Brain microvascular endothelial cell (primary cell): ENCODE measurements at regions not wholly inside any gene's neighbourhood (a gene's known extent, or its start where the extent isn't known, plus 50 kb on each side); places are given as distances from the start of the nearest gene placed in this dataset.

Experiments
- DNase-seq: peaks from one replicate; pipeline ENCODE4 v3.0.0-alpha.2; 2020
- H3K27ac ChIP-seq: fragments of 250-450 bp; sonication (Bioruptor Pico); 2 replicates; pipeline ENCODE4 v1.5.1; 2020; ENCODE audit warnings: mild to moderate bottlenecking, moderate library complexity
- H3K27me3 ChIP-seq: fragments of 250-450 bp; sonication (Bioruptor Pico); replicated peaks from 2 replicates; pipeline ENCODE4 v1.5.1; 2020; ENCODE audit warnings: mild to moderate bottlenecking
- H3K36me3 ChIP-seq: fragments of 250-450 bp; sonication (Bioruptor Pico); replicated peaks from 2 replicates; pipeline ENCODE4 v1.5.1; 2020; ENCODE audit warnings: mild to moderate bottlenecking
- H3K4me3 ChIP-seq: 2 replicates; pipeline ENCODE4 v1.5.1; 2011; ENCODE audit warnings: low read depth, mild to moderate bottlenecking, control low read depth, low read length, moderate library complexity
- CTCF ChIP-seq: IDR thresholded peaks from 2 replicates; pipeline ENCODE4 v1.5.1; 2011; ENCODE audit warnings: low read depth, mild to moderate bottlenecking, moderate library complexity, low read length, control low read depth, inconsistent platforms; ENCODE audit errors: missing control alignments
- in situ Hi-C: cut with HindIII; loops from 2 replicates; pipeline ENCODE4 v1.10.0; 2017; ENCODE audit warnings: low sequenced_read_pairs, low pct_ligation_motif_present

DNA sequence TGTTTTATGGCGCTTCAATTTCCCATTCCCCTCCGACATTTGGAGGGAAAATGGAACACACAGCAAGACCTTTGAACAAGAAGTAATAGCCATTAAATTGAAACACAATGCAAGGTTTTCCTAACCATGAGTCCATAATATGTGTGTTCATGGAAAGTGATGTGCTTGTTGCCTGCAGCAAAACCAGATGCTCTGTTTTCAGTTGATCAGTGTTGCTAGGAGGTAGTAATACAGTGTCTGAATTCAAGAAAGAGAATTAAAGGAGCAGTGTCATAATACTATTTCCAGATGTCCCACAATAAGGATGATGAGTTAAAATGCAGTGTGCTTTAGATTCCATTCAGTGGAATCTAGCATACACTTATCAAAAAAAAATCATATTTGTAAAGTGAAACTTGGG, 637.4 kb upstream of the API5 start:
- Histone ChIP-seq H3K27ac (no peak overlapping the region), H3K4me3 (no peak overlapping the region), H3K36me3 (no peaks in the 10 kb centered on the region), H3K27me3 (no peaks in the 10 kb centered on the region)
- no peak for DNase-seq
- in situ Hi-C loops: no loop called here
- no peak for TF ChIP-seq CTCF

GRCh38 chr11:42707541-42707940, 604.3 kb upstream of the API5 start:
- H3K27me3 ChIP-seq: no peaks in the 10 kb centered on the region
- H3K4me3 ChIP-seq: no peak overlapping the region
- no peak for TF ChIP-seq CTCF
- H3K36me3 ChIP-seq: no peaks in the 10 kb centered on the region
- no peak for DNase-seq
- no peak overlapping the region for H3K27ac ChIP-seq
- in situ Hi-C loops: no loop called here

- TF ChIP-seq CTCF: no peak
- in situ Hi-C loops: no loop called here
Observed at GRCh38 chr11:42709216-42709615, 602.6 kb upstream of the API5 start.

GRCh38 chr11:42713279-42713678, 598.5 kb upstream of the API5 start:
- DNase-seq: no peak
- H3K4me3 ChIP-seq: no peak overlapping the region
- no peak for TF ChIP-seq CTCF
- H3K27ac ChIP-seq: no peak overlapping the region
- no peaks in the 10 kb centered on the region for H3K36me3 ChIP-seq
- H3K27me3 ChIP-seq: no peaks in the 10 kb centered on the region
- in situ Hi-C loops: no loop called here

More at GRCh38 chr11:42709216-42709615, 602.6 kb upstream of the API5 start:
- Histone ChIP-seq H3K36me3 (no peaks in the 10 kb centered on the region), H3K4me3 (no peak overlapping the region), H3K27ac (no peak overlapping the region), H3K27me3 (no peaks in the 10 kb centered on the region)
- DNase-seq: no peak

- Histone ChIP-seq H3K4me3 (no peak overlapping the region), H3K27me3 (no peaks in the 10 kb centered on the region), H3K36me3 (no peaks in the 10 kb centered on the region), H3K27ac (no peak overlapping the region)
- TF ChIP-seq CTCF: no peak
- no peak for DNase-seq
- in situ Hi-C loops: no loop called here
Observed at GRCh38 chr11:42713753-42714152, 598.0 kb upstream of the API5 start.

- TF ChIP-seq CTCF: no peak
- H3K36me3 ChIP-seq: no peaks in the 10 kb centered on the region
- H3K27me3 ChIP-seq: no peaks in the 10 kb centered on the region
- no peak for DNase-seq
- no peak overlapping the region for H3K4me3 ChIP-seq
- in situ Hi-C loops: no loop called here
- H3K27ac ChIP-seq: no peak overlapping the region
Observed at GRCh38 chr11:42720716-42721563, 590.9 kb upstream of the API5 start.
